Osteocyte (in vitro differentiated cells): ENCODE measurements at regions not wholly inside any gene's neighbourhood (a gene's known extent, or its start where the extent isn't known, plus 50 kb on each side); places are given as distances from the start of the nearest gene placed in this dataset.

Experiments used
- DNase-seq: peaks from one replicate; pipeline ENCODE4 v3.0.0; 2021; ENCODE audit warnings: mixed read lengths; ENCODE audit not compliant: unreplicated experiment; ENCODE audit errors: extremely low spot score
- H3K27ac Mint-ChIP-seq: one replicate; pipeline ENCODE4 v1.8.0; 2021; ENCODE audit warnings: mild to moderate bottlenecking, mixed read lengths; ENCODE audit not compliant: unreplicated experiment
- H3K27me3 Mint-ChIP-seq: one replicate; pipeline ENCODE4 v1.8.0; 2021; ENCODE audit warnings: mixed read lengths; ENCODE audit not compliant: unreplicated experiment
- H3K36me3 Mint-ChIP-seq: one replicate; pipeline ENCODE4 v1.8.0; 2021; ENCODE audit warnings: mixed read lengths; ENCODE audit not compliant: unreplicated experiment
- H3K4me1 Mint-ChIP-seq: one replicate; pipeline ENCODE4 v1.8.0; 2021; ENCODE audit warnings: mixed read lengths; ENCODE audit not compliant: unreplicated experiment
- H3K4me3 Mint-ChIP-seq: one replicate; pipeline ENCODE4 v1.8.0; 2021; ENCODE audit warnings: mild to moderate bottlenecking, moderate library complexity, mixed read lengths; ENCODE audit not compliant: unreplicated experiment
- H3K9me3 Mint-ChIP-seq: one replicate; pipeline ENCODE4 v1.8.0; 2021; ENCODE audit warnings: mixed read lengths; ENCODE audit not compliant: unreplicated experiment
- TF ChIP-seq, protein P1 (sequence below): fragments of 200-600 bp; sonication (generic); IDR thresholded peaks from 2 replicates; pipeline ENCODE4 v1.5.0; 2021; ENCODE audit warnings: antibody characterized with exemption, mild to moderate bottlenecking, moderate library complexity

DNA sequence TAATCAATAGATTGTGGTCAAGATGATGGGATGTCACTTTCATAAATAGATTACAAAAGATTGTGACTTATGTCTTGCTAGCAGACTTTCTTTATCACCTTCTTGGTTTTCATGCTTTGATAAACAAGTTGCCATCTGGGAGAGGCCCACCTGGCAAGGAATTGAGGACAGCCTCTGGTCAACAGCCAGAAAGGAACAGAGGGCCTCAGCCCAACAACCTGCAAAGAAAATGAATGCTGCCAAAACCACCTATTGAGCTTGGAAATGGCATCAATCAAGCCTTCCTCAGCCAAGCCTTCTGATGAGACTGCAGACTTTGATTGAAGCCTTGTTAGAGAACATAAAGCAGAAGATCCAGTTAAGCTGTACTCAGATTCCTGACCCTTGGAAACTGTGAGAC is 288.6 kb downstream of the SPRY2 start:
- no peak overlapping the region for H3K27ac Mint-ChIP-seq

DNA sequence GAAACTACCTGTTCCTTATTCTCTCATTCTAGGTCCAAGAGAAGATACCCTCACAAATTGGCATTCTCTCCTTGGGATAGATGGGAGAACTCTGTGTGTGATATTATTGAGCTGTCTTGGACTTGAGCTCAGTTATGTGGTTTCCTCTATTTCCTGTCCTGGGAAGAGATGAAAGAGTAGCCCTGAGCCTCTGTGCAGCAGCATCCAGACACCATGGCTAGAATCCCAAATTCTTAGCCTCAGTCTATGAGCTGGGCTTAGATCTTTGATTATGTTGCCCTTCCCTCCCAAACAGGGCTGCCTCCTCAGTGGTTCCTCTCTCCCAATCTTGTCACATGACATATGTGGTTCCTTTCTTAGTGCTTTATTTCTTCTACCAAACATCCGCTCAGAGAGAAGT is 290.7 kb downstream of the SPRY2 start:
- H3K4me3 Mint-ChIP-seq = no peak overlapping the region
- TF ChIP-seq, protein P1, sequence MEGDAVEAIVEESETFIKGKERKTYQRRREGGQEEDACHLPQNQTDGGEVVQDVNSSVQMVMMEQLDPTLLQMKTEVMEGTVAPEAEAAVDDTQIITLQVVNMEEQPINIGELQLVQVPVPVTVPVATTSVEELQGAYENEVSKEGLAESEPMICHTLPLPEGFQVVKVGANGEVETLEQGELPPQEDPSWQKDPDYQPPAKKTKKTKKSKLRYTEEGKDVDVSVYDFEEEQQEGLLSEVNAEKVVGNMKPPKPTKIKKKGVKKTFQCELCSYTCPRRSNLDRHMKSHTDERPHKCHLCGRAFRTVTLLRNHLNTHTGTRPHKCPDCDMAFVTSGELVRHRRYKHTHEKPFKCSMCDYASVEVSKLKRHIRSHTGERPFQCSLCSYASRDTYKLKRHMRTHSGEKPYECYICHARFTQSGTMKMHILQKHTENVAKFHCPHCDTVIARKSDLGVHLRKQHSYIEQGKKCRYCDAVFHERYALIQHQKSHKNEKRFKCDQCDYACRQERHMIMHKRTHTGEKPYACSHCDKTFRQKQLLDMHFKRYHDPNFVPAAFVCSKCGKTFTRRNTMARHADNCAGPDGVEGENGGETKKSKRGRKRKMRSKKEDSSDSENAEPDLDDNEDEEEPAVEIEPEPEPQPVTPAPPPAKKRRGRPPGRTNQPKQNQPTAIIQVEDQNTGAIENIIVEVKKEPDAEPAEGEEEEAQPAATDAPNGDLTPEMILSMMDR = no peak
- H3K36me3 Mint-ChIP-seq = no peaks in the 10 kb centered on the region
- DNase-seq = no peak
- H3K9me3 Mint-ChIP-seq = no peaks in the 10 kb centered on the region
- peak overlapping the region; percentile 25 for H3K27ac Mint-ChIP-seq
- H3K27me3 Mint-ChIP-seq = no peaks in the 10 kb centered on the region
- peaks cover 40% of the 10 kb centered on the region for H3K4me1 Mint-ChIP-seq

More for the DNA sequence above, 288.6 kb downstream of the SPRY2 start:
- peaks cover 38% of the 10 kb centered on the region for H3K4me1 Mint-ChIP-seq
- no peak overlapping the region for H3K4me3 Mint-ChIP-seq
- H3K27me3 Mint-ChIP-seq = no peaks in the 10 kb centered on the region
- no peaks in the 10 kb centered on the region for H3K36me3 Mint-ChIP-seq
- H3K9me3 Mint-ChIP-seq = no peaks in the 10 kb centered on the region
- TF ChIP-seq, protein P1 = no peak
- no peak for DNase-seq

DNA sequence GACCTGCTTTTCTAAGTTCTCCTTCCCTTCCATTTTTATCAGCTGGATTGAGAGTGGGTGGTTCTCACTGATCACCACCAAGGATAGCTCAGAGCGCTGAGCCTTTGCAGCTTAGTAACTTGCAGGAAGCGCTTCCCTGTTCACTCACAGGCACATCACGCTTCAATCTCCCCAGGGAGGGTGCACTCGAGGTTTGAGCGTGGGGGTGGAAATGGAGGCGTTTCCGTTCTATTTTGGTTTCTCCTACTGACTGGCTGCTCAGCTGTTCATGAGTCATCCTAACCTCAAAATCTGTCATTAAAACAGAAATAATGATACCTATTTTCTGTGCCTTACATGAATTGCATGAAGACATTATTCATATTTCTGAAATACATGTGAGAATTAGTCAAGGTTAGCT is 292.1 kb downstream of the SPRY2 start:
- Mint-ChIP-seq H3K27me3 (no peaks in the 10 kb centered on the region), H3K36me3 (no peaks in the 10 kb centered on the region), H3K4me3 (peak overlapping the region; percentile 22), H3K4me1 (peaks cover 35% of the 10 kb centered on the region), H3K27ac (peak overlapping the region; percentile 84), H3K9me3 (no peaks in the 10 kb centered on the region)
- DNase-seq = peak; percentile 94
- TF ChIP-seq, protein P1 = no peak

DNA sequence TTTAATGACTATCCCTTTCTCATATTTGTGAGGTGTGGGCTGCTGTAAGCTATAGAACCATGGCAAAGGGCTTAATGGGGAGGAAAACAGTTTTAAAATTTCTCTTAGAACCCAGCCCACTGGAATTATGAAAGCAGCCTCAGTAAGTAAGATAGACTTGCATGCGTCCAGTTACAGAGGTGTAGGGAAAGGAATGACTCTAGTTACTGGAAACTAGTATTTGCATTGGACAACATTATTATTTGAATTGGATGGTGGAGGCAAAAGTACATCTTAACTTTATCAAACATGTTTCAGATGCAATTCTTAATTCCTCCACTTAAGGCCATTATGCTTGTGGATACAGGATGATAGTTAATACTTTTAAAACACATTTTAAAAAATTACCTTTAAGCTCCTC is 292.9 kb downstream of the SPRY2 start:
- DNase-seq = no peak
- H3K27me3 Mint-ChIP-seq = no peaks in the 10 kb centered on the region
- H3K27ac Mint-ChIP-seq = no peak overlapping the region
- H3K4me3 Mint-ChIP-seq = no peak overlapping the region
- H3K9me3 Mint-ChIP-seq = no peaks in the 10 kb centered on the region
- peaks cover 35% of the 10 kb centered on the region for H3K4me1 Mint-ChIP-seq
- TF ChIP-seq, protein P1 = no peak
- no peaks in the 10 kb centered on the region for H3K36me3 Mint-ChIP-seq

DNA sequence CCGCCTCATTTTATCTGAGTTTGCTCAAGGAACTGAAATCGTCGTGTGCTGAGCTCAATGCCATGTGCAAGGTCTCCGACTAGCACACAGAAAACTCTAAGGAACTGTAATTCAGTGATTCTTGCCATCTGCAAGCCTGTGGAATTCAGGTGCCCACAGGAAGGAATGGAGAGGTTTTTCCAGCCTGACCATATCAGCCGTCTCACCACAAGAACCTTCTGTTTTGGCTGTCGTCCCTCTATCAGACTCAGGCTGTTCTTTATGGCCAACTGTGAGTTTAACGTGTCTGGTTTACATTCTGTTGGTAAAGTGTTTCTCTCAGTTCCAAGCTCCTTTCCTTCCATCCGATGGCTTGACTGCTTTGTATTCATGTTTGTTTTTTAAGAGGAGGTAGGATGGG is 293.5 kb downstream of the SPRY2 start:
- no peaks in the 10 kb centered on the region for H3K36me3 Mint-ChIP-seq
- no peak for DNase-seq
- no peaks in the 10 kb centered on the region for H3K27me3 Mint-ChIP-seq
- peaks cover 35% of the 10 kb centered on the region for H3K4me1 Mint-ChIP-seq
- no peak overlapping the region for H3K4me3 Mint-ChIP-seq
- no peaks in the 10 kb centered on the region for H3K9me3 Mint-ChIP-seq
- peak overlapping the region; percentile 3 for H3K27ac Mint-ChIP-seq
- TF ChIP-seq, protein P1 = no peak
